Pancreas (tissue), 10 donors: ENCODE measurements at regions not wholly inside any gene's neighbourhood (a gene's known extent, or its start where the extent isn't known, plus 50 kb on each side); places are given as distances from the start of the nearest gene placed in this dataset.

Experiments used
- ATAC-seq, 4 donors: fragments of 200-7000 bp; cut with Tn5 transposase; one replicate each; pipeline versions ENCODE4 v1.8.0 to v1.9.1; 2020; ENCODE audit warnings: mild to moderate bottlenecking in 4 of 4, moderate library complexity in 4 of 4
- DNase-seq, 6 donors: peaks; one replicate each; pipeline ENCODE4 v3.0.0-alpha.2; 2020
- FAIRE-seq: peaks from 2 replicates; lab custom pipeline; 2012; peaks lifted over from hg19 to GRCh38; lab: Jason Lieb, UNC
- H3K27ac ChIP-seq, 4 donors: fragments of 200-600 bp; sonication (generic); 1 replicate in 3 of 4; 2 replicates in 1 of 4; pipeline versions ENCODE4 v1.5.0 to v1.8.0; 2020
- H3K27me3 ChIP-seq, 4 donors: fragments of 200-600 bp; one replicate each; pipeline ENCODE4 v1.8.0; 2021
- H3K36me3 ChIP-seq, 3 donors: fragments of 200-600 bp; sonication (generic) in 1 of 3; one replicate each; pipeline versions ENCODE4 v1.5.0 to v1.8.0; 2020 to 2021
- H3K4me1 ChIP-seq, 3 donors: fragments of 200-600 bp; one replicate each; pipeline ENCODE4 v1.8.0; 2021
- H3K4me3 ChIP-seq, 4 donors: fragments of 200-600 bp; sonication (generic) in 2 of 4; one replicate each; pipeline versions ENCODE4 v1.5.0 to v1.8.0; 2020 to 2021
- H3K9me3 ChIP-seq, 4 donors: fragments of 200-600 bp; one replicate each; pipeline ENCODE4 v1.8.0; 2021
- WGBS, 2 donors: extraction: QIAGEN DNeasy Blood & Tissue Kit; methylation state at CpG; one replicate each; pipeline ENCODE4 v1.1.7; 2013; 5-methylcytosine and 5-hydroxymethylcytosine counted together
- intact Hi-C, 3 donors: fragments of 100-400 bp; cut with DNase I; formaldehyde crosslinking; loops; one replicate each; pipeline versions ENCODE4 v1.11.1 to v1.14.2; 2022
- TF ChIP-seq, protein P1 (sequence below), 4 donors: fragments of 200-600 bp; sonication (generic) in 3 of 4; IDR thresholded peaks; one replicate each; pipeline versions ENCODE4 v1.5.0 to v1.8.0; 2021; ENCODE audit warnings: antibody characterized with exemption in 4 of 4
- donor health status: healthy with polysubstance abuse.
- donor health status: DM: no; HTN: no; CAD: no; lungs with moderate emphysema.
- donor health status: DM: no; HTN: no; CAD: no.
- donor health status: control.
- donor health status: control.
- donor health status: Bipolar disorder and iron deficiency.
- donor health status: DM: yes; HTN: yes; CAD: no.
- donor health status: DM: no; HTN: no; CAD: no.
- donor health status: DM: no; HTN: no; CAD: no.
- donor health status: DM: yes; HTN: yes; CAD: no.

- no peaks in the 10 kb centered on the region for H3K36me3 ChIP-seq
- intact Hi-C loops, result no loop called here
- ATAC-seq (no peak), FAIRE-seq (no peak), DNase-seq (no peak)
- TF ChIP-seq, protein P1, sequence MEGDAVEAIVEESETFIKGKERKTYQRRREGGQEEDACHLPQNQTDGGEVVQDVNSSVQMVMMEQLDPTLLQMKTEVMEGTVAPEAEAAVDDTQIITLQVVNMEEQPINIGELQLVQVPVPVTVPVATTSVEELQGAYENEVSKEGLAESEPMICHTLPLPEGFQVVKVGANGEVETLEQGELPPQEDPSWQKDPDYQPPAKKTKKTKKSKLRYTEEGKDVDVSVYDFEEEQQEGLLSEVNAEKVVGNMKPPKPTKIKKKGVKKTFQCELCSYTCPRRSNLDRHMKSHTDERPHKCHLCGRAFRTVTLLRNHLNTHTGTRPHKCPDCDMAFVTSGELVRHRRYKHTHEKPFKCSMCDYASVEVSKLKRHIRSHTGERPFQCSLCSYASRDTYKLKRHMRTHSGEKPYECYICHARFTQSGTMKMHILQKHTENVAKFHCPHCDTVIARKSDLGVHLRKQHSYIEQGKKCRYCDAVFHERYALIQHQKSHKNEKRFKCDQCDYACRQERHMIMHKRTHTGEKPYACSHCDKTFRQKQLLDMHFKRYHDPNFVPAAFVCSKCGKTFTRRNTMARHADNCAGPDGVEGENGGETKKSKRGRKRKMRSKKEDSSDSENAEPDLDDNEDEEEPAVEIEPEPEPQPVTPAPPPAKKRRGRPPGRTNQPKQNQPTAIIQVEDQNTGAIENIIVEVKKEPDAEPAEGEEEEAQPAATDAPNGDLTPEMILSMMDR (IDR thresholded peaks at IDR 0.05), result no peak
- H3K4me1 ChIP-seq, result no peaks in the 10 kb centered on the region
- no peaks in the 10 kb centered on the region for H3K27me3 ChIP-seq
- no peak overlapping the region for H3K4me3 ChIP-seq
- no peaks in the 10 kb centered on the region for H3K9me3 ChIP-seq
- no peak overlapping the region for H3K27ac ChIP-seq
Observed at GRCh38 chr12:61860451-61860850, 399.8 kb upstream of the USP15 start.

- Histone ChIP-seq H3K36me3 (no peaks in the 10 kb centered on the region), H3K27ac (no peak overlapping the region), H3K4me3 (no peak overlapping the region), H3K27me3 (no peaks in the 10 kb centered on the region), H3K9me3 (no peaks in the 10 kb centered on the region), H3K4me1 (no peaks in the 10 kb centered on the region)
- TF ChIP-seq, protein P1 (IDR thresholded peaks at IDR 0.05), result no peak
- intact Hi-C loops, result no loop called here
- WGBS, 2 donors, result 68% methylated on average over 2 of the region's 2 CpGs
- DNase-seq (no peak), ATAC-seq (no peak), FAIRE-seq (no peak)
Observed at GRCh38 chr12:61862986-61863385, 397.2 kb upstream of the USP15 start.

GRCh38 chr12:61863811-61864210, 396.4 kb upstream of the USP15 start:
- Histone ChIP-seq H3K9me3 (no peaks in the 10 kb centered on the region), H3K27ac (no peak overlapping the region), H3K4me1 (no peaks in the 10 kb centered on the region), H3K36me3 (no peaks in the 10 kb centered on the region), H3K4me3 (no peak overlapping the region), H3K27me3 (no peaks in the 10 kb centered on the region)
- TF ChIP-seq, protein P1 (IDR thresholded peaks at IDR 0.05), result no peak
- ATAC-seq, result no peak
- 78% methylated on average over 6 of the region's 6 CpGs for WGBS, 2 donors
- no peak for DNase-seq
- intact Hi-C loops, result no loop called here
- no peak for FAIRE-seq

- DNase-seq (no peak), FAIRE-seq (no peak), ATAC-seq (no peak)
- no peak overlapping the region for H3K27ac ChIP-seq
- WGBS, 2 donors, result 96 to 98% methylated on average over 2 of the region's 2 CpGs
- TF ChIP-seq, protein P1 (IDR thresholded peaks at IDR 0.05), result no peak
- no peaks in the 10 kb centered on the region for H3K27me3 ChIP-seq
- no peak overlapping the region for H3K4me3 ChIP-seq
- no peaks in the 10 kb centered on the region for H3K9me3 ChIP-seq
- H3K4me1 ChIP-seq, result no peaks in the 10 kb centered on the region
- H3K36me3 ChIP-seq, result no peaks in the 10 kb centered on the region
- intact Hi-C loops, result no loop called here
Observed at GRCh38 chr12:61869796-61870195, 390.4 kb upstream of the USP15 start.

DNA sequence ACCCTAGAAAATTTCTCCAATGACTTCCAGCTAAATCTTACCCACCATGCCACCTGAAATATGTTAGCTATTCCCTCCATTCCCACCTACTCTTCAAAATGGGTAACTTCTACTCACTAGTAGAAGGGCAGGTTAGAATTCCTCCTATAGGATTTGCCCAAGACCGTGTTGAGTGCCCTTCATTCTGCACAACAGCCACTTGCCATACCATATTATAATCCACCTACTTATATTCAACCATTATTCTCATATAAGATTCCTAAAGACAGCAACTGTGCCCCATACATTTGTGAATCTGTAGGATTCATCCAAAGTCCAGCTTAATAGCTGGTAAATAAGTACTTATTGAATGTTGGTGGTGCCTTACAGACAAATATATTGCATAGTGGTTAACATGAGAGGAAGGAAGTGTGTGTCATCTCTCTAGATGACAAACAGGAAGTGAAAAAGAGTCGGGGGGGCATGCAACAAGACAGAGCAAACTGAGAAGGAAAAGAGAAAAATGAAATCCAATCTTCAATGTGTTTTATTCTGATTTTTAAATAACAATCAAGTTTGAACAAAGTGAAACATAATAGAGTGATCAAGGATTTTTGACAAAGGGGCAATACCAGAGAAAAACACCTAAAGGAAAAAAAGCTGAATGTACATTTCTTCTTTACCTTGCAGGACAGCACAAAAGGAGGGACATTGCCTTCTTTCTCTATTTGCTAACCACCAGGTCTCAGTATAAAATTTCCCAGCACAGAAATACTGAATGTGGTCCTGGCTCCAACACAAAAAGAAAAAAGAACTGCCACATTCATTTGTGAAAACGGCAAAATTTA, 389.3 kb upstream of the USP15 start:
- peak in 1 of 4 donors; percentile 47 for ATAC-seq
- TF ChIP-seq, protein P1 (IDR thresholded peaks at IDR 0.05), result no peak
- H3K27ac ChIP-seq, result no peak overlapping the region
- H3K4me3 ChIP-seq, result no peak overlapping the region
- no peaks in the 10 kb centered on the region for H3K4me1 ChIP-seq
- no peak for FAIRE-seq
- no peaks in the 10 kb centered on the region for H3K27me3 ChIP-seq
- intact Hi-C loops, result no loop called here
- no peaks in the 10 kb centered on the region for H3K9me3 ChIP-seq
- H3K36me3 ChIP-seq, result no peaks in the 10 kb centered on the region
- DNase-seq, result no peak
- 64 to 80% methylated on average over 3 of the region's 3 CpGs for WGBS, 2 donors
